DND-41 (cell line): ENCODE measurements at regions not wholly inside any gene's neighbourhood (a gene's known extent, or its start where the extent isn't known, plus 50 kb on each side); places are given as distances from the start of the nearest gene placed in this dataset.

Experiments used
- CTCF ChIP-seq: IDR thresholded peaks from 2 replicates; pipeline ENCODE4 v1.5.1; 2012; ENCODE audit warnings: borderline replicate concordance, low read length, moderate library complexity, mild to moderate bottlenecking; ENCODE audit not compliant: poor library complexity, severe bottlenecking; ENCODE audit errors: extremely low read depth
- EZH2 ChIP-seq: IDR thresholded peaks from 3 replicates; pipeline ENCODE4 v1.6.1; 2012; ENCODE audit warnings: borderline replicate concordance, low read depth, mild to moderate bottlenecking, moderate library complexity, low read length, inconsistent platforms; ENCODE audit not compliant: severe bottlenecking

DNA sequence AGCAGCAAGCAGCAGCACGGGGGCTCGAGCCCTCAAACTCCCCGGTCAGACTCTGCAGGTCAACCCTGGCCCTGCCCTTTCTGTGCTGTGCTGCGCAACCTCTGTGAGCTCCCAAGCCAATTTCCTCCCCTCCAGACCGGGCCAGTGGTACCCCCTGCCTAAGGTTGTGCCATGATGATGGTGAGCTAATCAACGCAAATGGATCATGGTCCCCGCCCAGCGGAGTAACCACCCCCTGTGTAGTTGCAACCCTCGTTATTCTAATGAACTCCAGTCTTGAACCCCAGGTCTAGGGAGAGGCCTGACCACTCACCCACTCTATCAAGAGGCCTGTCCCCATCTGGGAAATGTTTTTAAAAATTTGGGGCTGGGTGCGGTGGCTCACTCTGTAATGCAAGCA, 201.8 kb upstream of the FOXF1 start:
- TF ChIP-seq CTCF (no peak), EZH2 (no peak)
